Keratinocyte (primary cell): ENCODE measurements at regions not wholly inside any gene's neighbourhood (a gene's known extent, or its start where the extent isn't known, plus 50 kb on each side); places are given as distances from the start of the nearest gene placed in this dataset.

ENCODE experiments used
- DNase-seq: peaks from one replicate; pipeline ENCODE4 v3.0.0-alpha.2; 2011; ENCODE audit warnings: low read depth, missing footprints, low spot score
- FAIRE-seq: peaks from 2 replicates; lab custom pipeline; 2011; peaks lifted over from hg19 to GRCh38; lab: Jason Lieb, UNC
- H2AFZ ChIP-seq: 2 replicates; pipeline ENCODE4 v1.6.0; 2012; ENCODE audit warnings: low read length, control low read depth, inconsistent platforms; ENCODE audit not compliant: control insufficient read depth
- H3K27ac ChIP-seq: 2 replicates; pipeline ENCODE4 v1.5.1; 2011; ENCODE audit warnings: low read length; ENCODE audit not compliant: control insufficient read depth, insufficient read depth
- H3K27me3 ChIP-seq: 3 replicates; pipeline ENCODE4 v1.6.0; 2011; ENCODE audit warnings: low read length; ENCODE audit not compliant: control insufficient read depth, insufficient read depth; ENCODE audit errors: extremely low read depth
- H3K36me3 ChIP-seq, 2 experiments: 2 replicates in 1 of 2; 3 replicates in 1 of 2; pipeline ENCODE4 v1.5.1; 2011; ENCODE audit warnings: low read length in 2 of 2, mild to moderate bottlenecking in 1 of 2; ENCODE audit not compliant: control insufficient read depth in 2 of 2, insufficient read depth in 2 of 2; ENCODE audit errors: extremely low read depth in 1 of 2
- H3K4me1 ChIP-seq: 3 replicates; pipeline ENCODE4 v1.5.1; 2011; ENCODE audit warnings: low read length; ENCODE audit not compliant: control insufficient read depth, insufficient read depth; ENCODE audit errors: extremely low read depth
- H3K4me2 ChIP-seq: 3 replicates; pipeline ENCODE4 v1.6.0; 2011; ENCODE audit warnings: low read depth, low read length; ENCODE audit not compliant: control insufficient read depth, insufficient read depth; ENCODE audit errors: extremely low read depth
- H3K4me3 ChIP-seq, 3 experiments: fragments of 200-600 bp in 1 of 3; sonication (generic) in 1 of 3; 2 replicates in 2 of 3; 3 replicates in 1 of 3; pipeline ENCODE4 v1.5.1; 2011 to 2016; ENCODE audit warnings: low read length in 3 of 3, mild to moderate bottlenecking in 3 of 3, control low read depth in 2 of 3, inconsistent platforms in 1 of 3, low read depth in 1 of 3, mixed read lengths in 1 of 3, mixed run types in 1 of 3, moderate library complexity in 1 of 3; ENCODE audit not compliant: control insufficient read depth in 2 of 3, insufficient read depth in 2 of 3; ENCODE audit errors: extremely low read depth in 1 of 3
- H3K79me2 ChIP-seq: 2 replicates; pipeline ENCODE4 v1.6.0; 2012; ENCODE audit warnings: low read length; ENCODE audit not compliant: control insufficient read depth, insufficient read depth
- H3K9ac ChIP-seq: 3 replicates; pipeline ENCODE4 v1.6.0; 2011; ENCODE audit warnings: low read length; ENCODE audit not compliant: control insufficient read depth, insufficient read depth; ENCODE audit errors: extremely low read depth
- H3K9me1 ChIP-seq: 3 replicates; pipeline ENCODE4 v1.6.0; 2011; ENCODE audit warnings: low read length; ENCODE audit not compliant: control insufficient read depth, insufficient read depth; ENCODE audit errors: extremely low read depth
- H3K9me3 ChIP-seq: 2 replicates; pipeline ENCODE4 v1.5.1; 2012; ENCODE audit warnings: low read depth, low read length; ENCODE audit not compliant: control insufficient read depth
- H4K20me1 ChIP-seq: 3 replicates; pipeline ENCODE4 v1.6.0; 2011; ENCODE audit warnings: low read length; ENCODE audit not compliant: control insufficient read depth, insufficient read depth; ENCODE audit errors: extremely low read depth
- EZH2 ChIP-seq: IDR thresholded peaks from one replicate; pipeline ENCODE4 v1.6.1; 2012; ENCODE audit warnings: inconsistent platforms, mild to moderate bottlenecking, low read length, moderate library complexity
- dilution Hi-C: fragments of 300-500 bp; cut with MboI; formaldehyde crosslinking; loops from one replicate; pipeline ENCODE4 v1.7.0; 2020; ENCODE audit warnings: low sequenced_read_pairs; ENCODE audit not compliant: extremely low pct_ligation_motif_present
- TF ChIP-seq, protein P1 (sequence below), 3 experiments: IDR thresholded peaks in 1 of 3; conservative IDR thresholded peaks in 1 of 3; optimal IDR thresholded peaks in 1 of 3; 2 replicates in 2 of 3; 3 replicates in 1 of 3; pipeline versions ENCODE3 to v1.5.1; 2011; ENCODE audit warnings: low read length in 3 of 3, mild to moderate bottlenecking in 3 of 3, moderate library complexity in 2 of 3, control low read depth in 1 of 3, inconsistent platforms in 1 of 3; ENCODE audit not compliant: insufficient read depth in 2 of 3; ENCODE audit errors: extremely low read depth in 1 of 3

DNA sequence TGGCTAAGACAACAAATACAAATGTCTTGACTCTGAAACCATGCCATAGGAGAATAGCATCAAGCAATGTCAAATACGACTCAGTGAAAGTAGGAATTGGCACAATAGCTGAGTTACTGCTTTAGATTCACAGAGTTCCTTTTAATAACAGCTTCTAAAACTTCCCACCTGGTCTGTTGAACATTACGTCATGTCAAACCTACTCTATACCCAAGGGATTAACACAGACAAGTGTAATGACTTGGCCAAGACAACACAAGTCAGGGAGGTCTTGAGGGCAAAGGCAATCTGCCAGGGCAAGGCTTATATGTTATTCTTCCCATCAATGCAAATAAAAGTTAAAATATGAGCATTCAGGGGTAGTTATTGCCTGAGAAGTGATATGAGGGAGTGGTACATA, 265.1 kb upstream of the PRDM1 start:
- no peak for DNase-seq
- H3K9me3 ChIP-seq: no peaks in the 10 kb centered on the region
- H4K20me1 ChIP-seq: no peaks in the 10 kb centered on the region
- H2AFZ ChIP-seq: no peak overlapping the region
- no peaks in the 10 kb centered on the region for H3K79me2 ChIP-seq
- no peaks in the 10 kb centered on the region for H3K27me3 ChIP-seq
- H3K4me3 ChIP-seq: no peak overlapping the region
- no peaks in the 10 kb centered on the region for H3K36me3 ChIP-seq
- peaks cover 4% of the 10 kb centered on the region for H3K4me1 ChIP-seq
- H3K9me1 ChIP-seq: no peaks in the 10 kb centered on the region
- dilution Hi-C loops: no loop called here
- no peak for TF ChIP-seq EZH2
- FAIRE-seq: no peak
- H3K27ac ChIP-seq: no peak overlapping the region
- H3K9ac ChIP-seq: no peak overlapping the region
- no peak overlapping the region for H3K4me2 ChIP-seq

DNA sequence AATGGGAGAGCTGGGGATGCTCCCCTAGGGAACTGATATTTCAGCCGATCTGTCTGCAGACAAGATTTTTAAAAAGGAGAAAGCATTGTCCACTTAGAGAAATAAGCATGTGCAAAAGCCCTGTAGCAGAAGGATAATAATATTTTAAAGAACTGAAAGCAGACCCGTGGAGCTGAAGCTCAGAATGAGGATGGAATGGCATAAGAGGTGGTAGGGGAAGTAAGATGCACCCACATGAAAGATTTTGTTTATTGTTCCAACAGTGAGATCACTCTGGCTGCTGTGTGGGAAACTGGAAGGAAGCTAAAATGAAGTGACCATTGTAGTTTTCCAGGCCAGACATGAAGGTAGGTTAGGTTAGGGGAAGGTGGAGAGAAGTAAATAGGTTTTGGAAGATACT, 266.4 kb upstream of the PRDM1 start:
- Histone ChIP-seq H3K9me3 (no peaks in the 10 kb centered on the region), H3K27ac (no peak overlapping the region), H3K9ac (no peak overlapping the region), H3K36me3 (no peaks in the 10 kb centered on the region), H3K4me1 (peaks cover 4% of the 10 kb centered on the region), H3K4me3 (no peak overlapping the region), H4K20me1 (no peaks in the 10 kb centered on the region), H3K79me2 (no peaks in the 10 kb centered on the region), H3K9me1 (no peaks in the 10 kb centered on the region), H3K27me3 (no peaks in the 10 kb centered on the region), H2AFZ (no peak overlapping the region), H3K4me2 (no peak overlapping the region)
- DNase-seq: no peak
- no peak for FAIRE-seq
- TF ChIP-seq, protein P1, sequence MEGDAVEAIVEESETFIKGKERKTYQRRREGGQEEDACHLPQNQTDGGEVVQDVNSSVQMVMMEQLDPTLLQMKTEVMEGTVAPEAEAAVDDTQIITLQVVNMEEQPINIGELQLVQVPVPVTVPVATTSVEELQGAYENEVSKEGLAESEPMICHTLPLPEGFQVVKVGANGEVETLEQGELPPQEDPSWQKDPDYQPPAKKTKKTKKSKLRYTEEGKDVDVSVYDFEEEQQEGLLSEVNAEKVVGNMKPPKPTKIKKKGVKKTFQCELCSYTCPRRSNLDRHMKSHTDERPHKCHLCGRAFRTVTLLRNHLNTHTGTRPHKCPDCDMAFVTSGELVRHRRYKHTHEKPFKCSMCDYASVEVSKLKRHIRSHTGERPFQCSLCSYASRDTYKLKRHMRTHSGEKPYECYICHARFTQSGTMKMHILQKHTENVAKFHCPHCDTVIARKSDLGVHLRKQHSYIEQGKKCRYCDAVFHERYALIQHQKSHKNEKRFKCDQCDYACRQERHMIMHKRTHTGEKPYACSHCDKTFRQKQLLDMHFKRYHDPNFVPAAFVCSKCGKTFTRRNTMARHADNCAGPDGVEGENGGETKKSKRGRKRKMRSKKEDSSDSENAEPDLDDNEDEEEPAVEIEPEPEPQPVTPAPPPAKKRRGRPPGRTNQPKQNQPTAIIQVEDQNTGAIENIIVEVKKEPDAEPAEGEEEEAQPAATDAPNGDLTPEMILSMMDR (optimal IDR thresholded peaks at IDR 0.05 in 1 of 3, IDR thresholded peaks at IDR 0.05 in 1 of 3, conservative IDR thresholded peaks at IDR 0.05 in 1 of 3; ENCODE audit: extremely low read depth in 1 of 3, insufficient read depth in 2 of 3, low read length in 3 of 3): no peak
- dilution Hi-C loops: no loop called here

DNA sequence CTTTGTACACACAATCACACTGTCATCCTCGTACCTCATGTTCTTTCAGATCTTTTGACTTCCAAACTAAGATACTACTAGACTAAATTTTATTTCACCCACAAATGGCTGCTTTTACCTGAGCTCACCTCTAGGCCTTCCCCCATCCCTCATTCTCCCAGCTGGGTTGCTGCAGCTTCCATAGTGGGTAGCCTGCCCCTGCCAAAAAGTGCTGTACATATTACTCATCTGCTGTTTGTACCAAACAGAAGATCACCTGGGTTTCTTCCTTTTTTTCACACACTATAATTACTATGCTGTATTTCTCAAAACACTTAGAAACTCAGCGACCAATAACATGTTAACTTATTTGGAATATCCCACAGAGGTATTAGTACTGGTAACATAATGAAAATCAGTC, 267.6 kb upstream of the PRDM1 start:
- Histone ChIP-seq H3K4me2 (no peak overlapping the region), H3K9ac (no peak overlapping the region), H3K27me3 (no peaks in the 10 kb centered on the region), H4K20me1 (no peaks in the 10 kb centered on the region), H3K4me1 (peaks cover 4% of the 10 kb centered on the region), H3K36me3 (no peaks in the 10 kb centered on the region), H2AFZ (no peak overlapping the region), H3K9me3 (no peaks in the 10 kb centered on the region), H3K9me1 (no peaks in the 10 kb centered on the region), H3K27ac (no peak overlapping the region), H3K79me2 (no peaks in the 10 kb centered on the region), H3K4me3 (no peak overlapping the region)
- FAIRE-seq (peak; percentile 43), DNase-seq (no peak)
- TF ChIP-seq EZH2: no peak
- TF ChIP-seq, protein P1 (optimal IDR thresholded peaks at IDR 0.05 in 1 of 3, IDR thresholded peaks at IDR 0.05 in 1 of 3, conservative IDR thresholded peaks at IDR 0.05 in 1 of 3; ENCODE audit: extremely low read depth in 1 of 3, insufficient read depth in 2 of 3, low read length in 3 of 3): peak in 1 of 3 experiments; percentile 27
- dilution Hi-C loops: no loop called here
